OCI-LY7 (cell line): ENCODE measurements at regions not wholly inside any gene's neighbourhood (a gene's known extent, or its start where the extent isn't known, plus 50 kb on each side); places are given as distances from the start of the nearest gene placed in this dataset.

Source experiments
- BruUV-seq: library from RNA; stranded (reverse); fragments of 400-500 nt; replicated peaks from 2 replicates; lab custom pipeline; 2021; lab: Mats Ljungman, UMichigan
- CTCF ChIA-PET: fragments of 300-600 bp; sonication (Branson Sonifier 250); formaldehyde crosslinking; loops from one replicate; lab custom pipeline; 2022; ENCODE audit warnings: antibody characterized with exemption; ENCODE audit not compliant: unreplicated experiment; lab: Charles Lee
- POLR2A ChIA-PET: fragments of 300-600 bp; sonication (Branson Sonifier 250); formaldehyde crosslinking; loops from one replicate; lab custom pipeline; 2022; ENCODE audit warnings: antibody characterized with exemption; lab: Charles Lee
- DNase-seq: peaks from one replicate; pipeline ENCODE4 v3.0.0-alpha.2; 2015; ENCODE audit warnings: low spot score
- H2AFZ ChIP-seq: fragments of 200-600 bp; sonication (generic), shearing (Covaris generic); 2 replicates; pipeline ENCODE4 v1.6.1; 2014; ENCODE audit warnings: mild to moderate bottlenecking, antibody characterized with exemption, low read length, moderate library complexity
- H3K27ac ChIP-seq: fragments of 200-600 bp; sonication (generic); 2 replicates; pipeline ENCODE4 v1.5.1; 2014; ENCODE audit warnings: mixed run types, low read depth, mild to moderate bottlenecking, moderate library complexity, low read length, inconsistent platforms; ENCODE audit not compliant: poor library complexity, severe bottlenecking
- H3K36me3 ChIP-seq: fragments of 200-600 bp; sonication (generic); 2 replicates; pipeline ENCODE4 v1.6.1; 2014; ENCODE audit warnings: mild to moderate bottlenecking, antibody characterized with exemption, low read length, moderate library complexity, mixed read lengths; ENCODE audit not compliant: insufficient read depth
- H3K4me1 ChIP-seq: fragments of 200-600 bp; sonication (generic); 2 replicates; pipeline ENCODE4 v1.5.1; 2014; ENCODE audit warnings: mild to moderate bottlenecking, low read length; ENCODE audit not compliant: insufficient read depth, poor library complexity, severe bottlenecking
- H3K4me2 ChIP-seq: fragments of 200-600 bp; sonication (generic); 2 replicates; pipeline ENCODE4 v1.6.1; 2014; ENCODE audit warnings: mild to moderate bottlenecking, low read length
- H3K4me3 ChIP-seq: fragments of 200-600 bp; sonication (generic); 2 replicates; pipeline ENCODE4 v1.5.1; 2014; ENCODE audit warnings: mild to moderate bottlenecking, low read depth, low read length; ENCODE audit not compliant: poor library complexity, severe bottlenecking
- H3K79me2 ChIP-seq: fragments of 200-600 bp; sonication (generic); 2 replicates; pipeline ENCODE4 v1.6.1; 2016; ENCODE audit warnings: low read depth, mild to moderate bottlenecking, low read length, moderate library complexity, mixed read lengths; ENCODE audit not compliant: insufficient read depth
- H3K9me2 ChIP-seq: fragments of 200-600 bp; sonication (generic); 2 replicates; pipeline ENCODE4 v1.6.1; 2016; ENCODE audit warnings: mild to moderate bottlenecking, low read length, mixed read lengths; ENCODE audit not compliant: insufficient read depth
- H3K9me3 ChIP-seq: fragments of 200-600 bp; sonication (generic); 2 replicates; pipeline ENCODE4 v1.6.1; 2014; ENCODE audit warnings: mild to moderate bottlenecking, mixed run types, low read length, mixed read lengths
- H4K20me1 ChIP-seq: fragments of 200-600 bp; sonication (generic); 2 replicates; pipeline ENCODE4 v1.6.1; 2014; ENCODE audit warnings: mild to moderate bottlenecking, antibody characterized with exemption, low read length, moderate library complexity, mixed read lengths; ENCODE audit not compliant: insufficient read depth
- CTCF ChIP-seq: fragments of 200-600 bp; sonication (generic); conservative IDR thresholded peaks from 2 replicates; pipeline ENCODE4 v1.5.1; 2014; ENCODE audit warnings: mild to moderate bottlenecking, antibody characterized with exemption, low read length, moderate library complexity, mixed read lengths
- EZH2phosphoT487 ChIP-seq: fragments of 200-600 bp; sonication (generic); IDR thresholded peaks from 2 replicates; pipeline ENCODE4 v1.6.1; 2018; ENCODE audit warnings: low read depth, borderline replicate concordance, mild to moderate bottlenecking, mixed run types, antibody characterized with exemption, low read length, moderate library complexity, mixed read lengths
- intact Hi-C: fragments of 100-400 bp; cut with micrococcal nuclease; formaldehyde crosslinking; loops from one replicate; pipeline ENCODE4 v1.10.0; 2022; ENCODE audit not compliant: unreplicated experiment

- Histone ChIP-seq H3K4me2 (no peak overlapping the region), H2AFZ (no peak overlapping the region), H3K4me3 (no peak overlapping the region), H3K36me3 (peaks cover 27% of the 10 kb centered on the region), H3K79me2 (no peaks in the 10 kb centered on the region), H3K4me1 (no peaks in the 10 kb centered on the region), H3K9me2 (no peaks in the 10 kb centered on the region), H3K27ac (no peak overlapping the region), H3K9me3 (peaks cover 9% of the 10 kb centered on the region; the same call in 1 of the 2 replicates), H4K20me1 (no peaks in the 10 kb centered on the region)
- CTCF ChIA-PET = no interaction called here
- no peak for TF ChIP-seq EZH2phosphoT487
- TF ChIP-seq CTCF = no peak
- intact Hi-C loops = no loop called here
- BruUV-seq = no TSS peak
- POLR2A ChIA-PET = no interaction called here
- no peak for DNase-seq
Measured at GRCh38 chr17:68122587-68122986, 87.1 kb downstream of the KPNA2 start.

GRCh38 chr17:68125111-68125870 is 89.8 kb downstream of the KPNA2 start:
- no peaks in the 10 kb centered on the region for H3K9me2 ChIP-seq
- DNase-seq = no peak
- peaks cover 9% of the 10 kb centered on the region; the same call in 1 of the 2 replicates for H3K9me3 ChIP-seq
- H3K4me2 ChIP-seq = no peak overlapping the region
- intact Hi-C loops = no loop called here
- H3K36me3 ChIP-seq = peaks cover 10% of the 10 kb centered on the region
- CTCF ChIA-PET = no interaction called here
- no TSS peak for BruUV-seq
- H2AFZ ChIP-seq = no peak overlapping the region
- TF ChIP-seq CTCF = no peak
- H3K27ac ChIP-seq = no peak overlapping the region
- no peaks in the 10 kb centered on the region for H3K79me2 ChIP-seq
- no peak overlapping the region for H3K4me3 ChIP-seq
- H4K20me1 ChIP-seq = no peaks in the 10 kb centered on the region
- POLR2A ChIA-PET = interaction anchor here (0.6 to 1.0 kb wide), 3 partner anchors 23 to 242 kb away, joined by 3 to 7 read pairs (median 5); no protein-coding TSS in a partner anchor
- no peaks in the 10 kb centered on the region for H3K4me1 ChIP-seq

DNA sequence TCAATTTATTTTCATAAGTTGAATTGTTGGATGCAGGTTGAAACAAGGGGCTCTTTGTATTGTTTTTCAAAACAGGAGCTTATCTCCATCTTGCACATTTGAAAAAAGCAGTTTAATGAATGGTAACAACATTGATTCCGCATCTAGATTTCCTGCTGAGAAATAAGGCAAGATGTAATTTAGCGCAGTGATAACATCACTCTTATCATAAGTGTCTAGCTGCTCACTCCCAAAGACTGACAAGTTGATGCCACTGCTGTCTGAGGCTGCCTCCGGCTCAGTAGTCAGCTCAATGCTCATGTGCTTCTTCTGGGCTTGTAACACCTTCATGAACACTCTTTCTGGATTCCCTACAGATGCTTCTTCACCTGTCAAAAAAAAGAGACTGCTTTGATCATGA is 92.4 kb downstream of the KPNA2 start:
- TF ChIP-seq CTCF = no peak
- TF ChIP-seq EZH2phosphoT487 = no peak
- no peaks in the 10 kb centered on the region for H4K20me1 ChIP-seq
- H3K4me3 ChIP-seq = no peak overlapping the region
- H3K36me3 ChIP-seq = peaks cover 3% of the 10 kb centered on the region
- H3K4me2 ChIP-seq = no peak overlapping the region
- ChIA-PET POLR2A (no interaction called here), CTCF (no interaction called here)
- no peak overlapping the region for H2AFZ ChIP-seq
- no TSS peak for BruUV-seq
- no peaks in the 10 kb centered on the region for H3K9me2 ChIP-seq
- no peaks in the 10 kb centered on the region for H3K4me1 ChIP-seq
- peaks cover 2% of the 10 kb centered on the region; the same call in 1 of the 2 replicates for H3K9me3 ChIP-seq
- H3K79me2 ChIP-seq = no peaks in the 10 kb centered on the region
- DNase-seq = no peak
- H3K27ac ChIP-seq = no peak overlapping the region
- intact Hi-C loops = no loop called here
